Activated CD4-positive, alpha-beta T cell treated with anti-CD3 and anti-CD28 coated beads, Interleukin-2, amount 10 ng/mL, durations not matched to agents 7 days and 5 days (primary cell): ENCODE measurements at regions not wholly inside any gene's neighbourhood (a gene's known extent, or its start where the extent isn't known, plus 50 kb on each side); places are given as distances from the start of the nearest gene placed in this dataset.

Experiments
- CTCF ChIA-PET: fragments of 350-600 bp; sonication (Branson Sonifier 250); formaldehyde crosslinking; loops from one replicate; lab custom pipeline; 2021; ENCODE audit warnings: antibody characterized with exemption; lab: Charles Lee
- POLR2A ChIA-PET: fragments of 350-600 bp; sonication (Branson Sonifier 250); formaldehyde crosslinking; loops from one replicate; lab custom pipeline; 2021; ENCODE audit warnings: antibody characterized with exemption; lab: Charles Lee
- DNase-seq: peaks from one replicate; pipeline ENCODE4 v3.0.0-alpha.2; 2020
- H3K27ac Mint-ChIP-seq: one replicate; pipeline ENCODE4 v1.8.0; 2021; ENCODE audit warnings: mild to moderate bottlenecking, moderate library complexity, mixed read lengths
- H3K27me3 Mint-ChIP-seq: one replicate; pipeline ENCODE4 v1.8.0; 2021; ENCODE audit warnings: mixed read lengths
- H3K36me3 Mint-ChIP-seq: one replicate; pipeline ENCODE4 v1.8.0; 2021; ENCODE audit warnings: low read depth, mixed read lengths
- H3K4me1 Mint-ChIP-seq: one replicate; pipeline ENCODE4 v1.8.0; 2021; ENCODE audit warnings: mixed read lengths
- H3K4me3 Mint-ChIP-seq: one replicate; pipeline ENCODE4 v1.8.0; 2021; ENCODE audit warnings: mild to moderate bottlenecking, moderate library complexity, mixed read lengths
- H3K9me3 Mint-ChIP-seq: one replicate; pipeline ENCODE4 v1.8.0; 2021; ENCODE audit warnings: mixed read lengths

DNA sequence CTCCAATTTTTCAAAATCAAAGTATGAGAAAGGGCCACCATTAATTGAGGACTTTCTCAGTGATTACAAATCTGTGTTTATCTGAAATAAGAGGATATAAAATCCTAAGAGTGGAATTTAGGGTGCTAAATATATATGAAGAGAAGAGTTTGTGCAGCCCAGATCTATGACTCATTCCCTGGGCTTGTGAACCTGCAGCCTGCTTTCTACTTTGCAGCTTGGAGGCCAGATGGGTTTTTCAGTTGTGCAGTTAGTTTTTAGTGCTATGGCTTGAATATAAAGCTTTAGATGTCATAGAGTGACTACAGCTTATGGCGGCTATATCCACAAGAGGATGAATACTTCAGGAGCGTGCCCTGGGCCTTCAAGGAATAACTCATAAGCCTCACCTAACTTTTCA is 1391.1 kb downstream of the FSTL5 start:
- Mint-ChIP-seq H3K9me3 (peaks cover 2% of the 10 kb centered on the region), H3K4me3 (no peak overlapping the region), H3K27ac (no peak overlapping the region), H3K36me3 (no peaks in the 10 kb centered on the region), H3K27me3 (no peaks in the 10 kb centered on the region), H3K4me1 (no peaks in the 10 kb centered on the region)
- DNase-seq: no peak
- CTCF ChIA-PET: no interaction called here
- POLR2A ChIA-PET: no interaction called here

DNA sequence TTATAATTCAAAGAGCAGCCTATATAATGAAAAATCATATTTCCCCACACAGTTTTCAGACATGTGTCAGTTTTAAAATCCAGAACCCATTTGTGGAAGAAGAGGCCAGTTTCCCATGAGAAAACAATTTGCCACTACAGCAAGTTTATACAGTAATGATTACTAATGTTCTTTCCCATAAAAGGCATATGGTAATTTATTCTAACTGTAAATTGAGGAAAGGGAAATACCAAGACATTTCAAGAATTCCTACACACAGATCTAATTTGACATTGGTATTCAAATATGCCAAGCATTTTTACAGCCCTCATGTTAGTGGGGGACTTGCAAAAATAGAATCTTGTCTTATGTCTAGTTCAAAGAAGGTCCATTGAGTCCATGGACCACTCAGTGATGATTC is 1368.6 kb downstream of the FSTL5 start:
- H3K27ac Mint-ChIP-seq: no peak overlapping the region
- ChIA-PET POLR2A (no interaction called here), CTCF (no interaction called here)
- no peaks in the 10 kb centered on the region for H3K27me3 Mint-ChIP-seq
- peaks cover 17% of the 10 kb centered on the region for H3K9me3 Mint-ChIP-seq
- no peak for DNase-seq
- no peak overlapping the region for H3K4me3 Mint-ChIP-seq
- H3K36me3 Mint-ChIP-seq: no peaks in the 10 kb centered on the region
- no peaks in the 10 kb centered on the region for H3K4me1 Mint-ChIP-seq

DNA sequence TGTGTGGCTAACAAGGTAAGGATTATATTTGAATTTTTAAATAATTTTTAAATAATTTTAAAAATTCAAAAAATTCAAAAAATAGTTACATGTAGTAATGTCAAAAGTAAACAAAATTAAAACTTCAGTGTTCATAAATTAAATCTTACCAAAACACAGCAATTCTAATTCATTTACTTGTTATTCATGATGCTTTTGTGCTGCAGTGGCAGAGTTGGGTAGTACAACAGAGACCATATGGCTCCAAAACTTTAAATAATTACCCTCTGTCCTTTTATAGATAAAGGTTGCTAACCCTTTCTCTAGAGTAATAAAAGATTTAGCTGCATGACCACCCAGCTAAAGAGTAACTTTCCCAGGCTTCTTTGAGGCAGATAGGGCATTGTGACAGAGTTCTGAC is 1355.6 kb downstream of the FSTL5 start:
- no peak overlapping the region for H3K27ac Mint-ChIP-seq
- ChIA-PET CTCF (no interaction called here), POLR2A (no interaction called here)
- no peak overlapping the region for H3K4me3 Mint-ChIP-seq
- no peaks in the 10 kb centered on the region for H3K9me3 Mint-ChIP-seq
- DNase-seq: no peak
- H3K27me3 Mint-ChIP-seq: no peaks in the 10 kb centered on the region
- no peaks in the 10 kb centered on the region for H3K36me3 Mint-ChIP-seq
- no peaks in the 10 kb centered on the region for H3K4me1 Mint-ChIP-seq

DNA sequence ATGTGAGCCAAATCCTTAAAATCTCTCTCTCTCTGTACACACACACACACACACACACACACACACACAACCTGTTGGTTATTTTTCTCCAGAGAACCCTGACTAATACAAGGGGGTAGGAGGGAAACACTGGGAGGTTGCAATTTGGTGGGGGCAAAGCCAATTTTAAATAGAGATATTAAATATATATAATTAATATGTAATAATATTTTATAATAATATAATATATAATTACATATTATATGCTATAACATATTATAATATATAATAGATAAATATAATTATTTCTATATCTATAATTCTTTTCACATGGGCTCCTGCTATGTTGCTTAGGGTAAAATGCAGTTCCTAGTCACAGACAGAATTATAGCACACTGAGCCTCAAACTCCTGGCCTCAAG is 1354.2 kb downstream of the FSTL5 start:
- CTCF ChIA-PET: no interaction called here
- H3K4me1 Mint-ChIP-seq: no peaks in the 10 kb centered on the region
- no peak overlapping the region for H3K4me3 Mint-ChIP-seq
- H3K9me3 Mint-ChIP-seq: no peaks in the 10 kb centered on the region
- no peaks in the 10 kb centered on the region for H3K27me3 Mint-ChIP-seq
- no peaks in the 10 kb centered on the region for H3K36me3 Mint-ChIP-seq
- POLR2A ChIA-PET: no interaction called here
- no peak overlapping the region for H3K27ac Mint-ChIP-seq
- DNase-seq: no peak

DNA sequence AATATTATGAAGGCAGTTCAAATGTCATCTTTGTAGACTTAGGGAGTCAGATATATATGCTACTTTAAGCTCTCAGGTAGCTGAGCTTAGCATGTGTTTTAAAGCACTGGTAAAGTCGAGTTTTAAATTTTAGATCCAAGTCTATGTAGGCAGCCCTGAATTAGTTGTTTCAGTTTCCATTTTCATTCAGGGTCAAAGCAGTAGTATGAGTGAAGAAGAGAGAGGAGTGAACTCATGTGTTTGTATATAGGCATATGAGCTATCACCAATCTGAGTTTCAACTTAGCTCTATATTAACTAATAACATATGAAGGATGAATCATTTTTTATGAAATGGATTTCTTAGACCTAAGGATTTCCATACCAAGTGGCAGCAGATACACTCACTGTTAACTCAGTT is 1353.4 kb downstream of the FSTL5 start:
- ChIA-PET POLR2A (no interaction called here), CTCF (interaction anchor here (1.2 kb wide), 1 partner anchor 9 kb away, joined by 3 read pairs; no protein-coding TSS in a partner anchor)
- no peak for DNase-seq
- Mint-ChIP-seq H3K9me3 (no peaks in the 10 kb centered on the region), H3K36me3 (no peaks in the 10 kb centered on the region), H3K27me3 (no peaks in the 10 kb centered on the region), H3K4me3 (no peak overlapping the region), H3K27ac (no peak overlapping the region), H3K4me1 (no peaks in the 10 kb centered on the region)

DNA sequence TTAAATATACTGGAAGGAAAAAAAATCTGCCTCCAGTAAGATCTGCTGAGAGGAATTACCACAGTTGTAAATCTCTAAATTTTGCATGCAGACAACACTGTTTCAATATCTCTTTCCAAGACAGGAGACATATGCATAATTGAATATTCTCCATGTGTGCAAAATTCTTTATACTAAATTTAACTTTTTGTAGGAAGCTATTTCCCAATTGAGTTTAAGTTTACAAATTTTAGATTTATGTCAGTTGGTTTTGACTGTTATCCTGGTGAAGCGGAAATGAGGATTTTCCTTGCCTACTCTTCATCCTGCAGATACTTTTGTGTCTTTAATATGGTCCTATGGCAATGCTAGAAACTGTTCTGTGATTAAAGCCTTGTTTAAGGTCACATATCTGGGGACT is 1352.9 kb downstream of the FSTL5 start:
- no peak overlapping the region for H3K27ac Mint-ChIP-seq
- DNase-seq: no peak
- no peak overlapping the region for H3K4me3 Mint-ChIP-seq
- H3K36me3 Mint-ChIP-seq: no peaks in the 10 kb centered on the region
- no peaks in the 10 kb centered on the region for H3K27me3 Mint-ChIP-seq
- ChIA-PET CTCF (interaction anchor here (1.2 kb wide), 1 partner anchor 9 kb away, joined by 3 read pairs; no protein-coding TSS in a partner anchor), POLR2A (no interaction called here)
- no peaks in the 10 kb centered on the region for H3K9me3 Mint-ChIP-seq
- H3K4me1 Mint-ChIP-seq: no peaks in the 10 kb centered on the region

DNA sequence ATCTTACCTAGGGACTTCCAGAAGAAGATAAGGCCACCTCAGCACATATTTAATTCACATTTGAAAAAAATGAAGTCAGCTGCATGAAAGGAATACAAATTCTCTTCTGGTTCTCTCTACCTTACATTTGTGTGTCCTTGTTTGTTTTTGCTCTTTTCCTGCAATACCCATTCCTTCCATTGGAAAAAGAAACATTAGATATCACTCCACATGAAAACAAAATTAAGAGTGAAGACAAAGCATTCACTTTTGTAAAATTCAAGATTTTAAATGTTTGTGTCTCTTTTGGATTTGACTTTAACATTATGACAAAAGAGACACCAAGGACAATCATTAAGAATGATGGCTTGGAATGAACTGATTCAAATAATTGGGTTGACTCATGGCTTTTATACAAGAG is 1351.8 kb downstream of the FSTL5 start:
- no peak overlapping the region for H3K4me3 Mint-ChIP-seq
- H3K9me3 Mint-ChIP-seq: no peaks in the 10 kb centered on the region
- no peaks in the 10 kb centered on the region for H3K27me3 Mint-ChIP-seq
- no peak overlapping the region for H3K27ac Mint-ChIP-seq
- CTCF ChIA-PET: no interaction called here
- no peaks in the 10 kb centered on the region for H3K4me1 Mint-ChIP-seq
- no peak for DNase-seq
- no peaks in the 10 kb centered on the region for H3K36me3 Mint-ChIP-seq
- POLR2A ChIA-PET: no interaction called here

DNA sequence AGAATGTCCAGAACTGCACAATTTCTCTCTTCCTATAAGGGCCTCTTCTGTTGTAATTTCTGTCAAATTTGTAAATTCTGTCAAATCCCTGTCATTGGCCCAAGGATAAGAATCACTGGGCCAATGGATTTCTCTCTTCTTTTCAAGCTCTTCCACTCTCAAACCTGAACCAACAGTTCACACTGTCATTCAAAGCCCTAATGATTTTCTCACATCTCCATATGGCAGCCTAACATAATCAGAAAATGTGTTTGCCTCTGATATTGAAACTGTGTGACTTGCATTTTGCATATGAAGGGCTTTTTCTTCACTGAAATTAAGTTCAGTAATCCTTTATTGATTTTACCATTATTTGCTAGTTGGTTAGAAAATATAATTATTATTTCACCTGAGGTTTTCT is 1349.1 kb downstream of the FSTL5 start:
- H3K36me3 Mint-ChIP-seq: no peaks in the 10 kb centered on the region
- ChIA-PET CTCF (no interaction called here), POLR2A (no interaction called here)
- H3K9me3 Mint-ChIP-seq: peaks cover 4% of the 10 kb centered on the region
- H3K4me1 Mint-ChIP-seq: no peaks in the 10 kb centered on the region
- no peak for DNase-seq
- no peak overlapping the region for H3K4me3 Mint-ChIP-seq
- no peak overlapping the region for H3K27ac Mint-ChIP-seq
- H3K27me3 Mint-ChIP-seq: no peaks in the 10 kb centered on the region

DNA sequence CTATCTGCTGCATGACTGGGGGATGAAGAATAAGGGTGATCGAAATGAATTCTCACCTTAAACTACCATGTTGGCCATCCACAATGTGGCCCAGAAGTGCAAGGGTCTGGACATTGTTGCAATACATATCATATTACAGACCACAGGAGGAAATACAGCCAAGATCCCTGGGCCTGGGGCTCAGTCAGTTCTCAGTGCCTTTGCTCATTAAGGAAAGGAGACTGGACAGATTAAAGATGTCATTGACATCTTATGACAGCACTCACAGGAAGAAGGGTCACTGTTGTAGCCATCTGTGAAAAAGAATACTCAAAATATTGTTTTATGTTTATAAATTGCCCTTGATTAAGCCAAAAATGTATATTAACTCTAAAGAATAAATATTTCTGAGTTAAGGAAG is 1345.2 kb downstream of the FSTL5 start:
- no peak for DNase-seq
- H3K4me3 Mint-ChIP-seq: no peak overlapping the region
- no peaks in the 10 kb centered on the region for H3K27me3 Mint-ChIP-seq
- CTCF ChIA-PET: no interaction called here
- H3K36me3 Mint-ChIP-seq: no peaks in the 10 kb centered on the region
- peaks cover 4% of the 10 kb centered on the region for H3K9me3 Mint-ChIP-seq
- no peak overlapping the region for H3K27ac Mint-ChIP-seq
- no peaks in the 10 kb centered on the region for H3K4me1 Mint-ChIP-seq
- POLR2A ChIA-PET: no interaction called here

DNA sequence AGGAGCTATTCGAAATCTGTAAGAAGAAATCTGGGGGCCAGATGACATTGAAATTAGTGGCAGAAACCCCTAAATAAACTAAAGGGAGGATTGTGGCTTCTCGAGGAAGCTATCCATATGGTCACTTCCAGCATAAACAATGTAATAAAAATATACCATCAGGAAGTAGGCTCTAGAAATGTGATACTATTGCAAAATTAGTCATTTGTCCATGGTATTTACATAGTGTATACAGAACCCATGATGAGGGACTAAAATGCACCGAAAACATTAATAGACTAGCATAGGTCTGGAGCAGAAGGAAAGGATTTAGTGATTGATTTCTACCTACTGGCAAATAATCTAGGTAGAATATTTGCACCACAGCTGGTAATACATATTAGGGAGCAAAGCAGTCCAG is 1344.0 kb downstream of the FSTL5 start:
- H3K27ac Mint-ChIP-seq: no peak overlapping the region
- H3K36me3 Mint-ChIP-seq: no peaks in the 10 kb centered on the region
- DNase-seq: no peak
- H3K4me3 Mint-ChIP-seq: no peak overlapping the region
- POLR2A ChIA-PET: no interaction called here
- no peaks in the 10 kb centered on the region for H3K4me1 Mint-ChIP-seq
- CTCF ChIA-PET: interaction anchor here (0.9 kb wide), 1 partner anchor 9 kb away, joined by 3 read pairs; no protein-coding TSS in a partner anchor
- H3K27me3 Mint-ChIP-seq: no peaks in the 10 kb centered on the region
- H3K9me3 Mint-ChIP-seq: peaks cover 4% of the 10 kb centered on the region

DNA sequence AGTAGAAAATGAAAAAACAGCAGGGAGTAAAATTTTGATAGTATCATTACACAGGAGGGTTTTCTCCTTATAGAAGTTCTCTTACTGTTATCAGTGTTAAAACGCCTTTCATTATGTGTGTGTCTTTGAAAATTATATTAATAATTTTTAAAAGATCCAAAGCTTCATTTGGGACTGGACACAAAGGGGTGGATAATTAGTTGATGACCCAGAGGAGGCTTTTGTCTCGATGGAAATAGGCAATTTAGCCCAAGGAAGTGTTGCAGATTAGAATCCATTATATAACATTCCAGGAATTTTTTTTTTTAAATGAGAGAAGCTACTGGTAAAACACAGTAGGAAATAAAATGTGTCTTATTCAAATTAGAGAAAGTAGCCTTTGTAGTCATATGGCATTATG is 1339.3 kb downstream of the FSTL5 start:
- Mint-ChIP-seq H3K9me3 (no peaks in the 10 kb centered on the region), H3K27me3 (no peaks in the 10 kb centered on the region), H3K4me1 (no peaks in the 10 kb centered on the region), H3K4me3 (no peak overlapping the region), H3K36me3 (no peaks in the 10 kb centered on the region), H3K27ac (no peak overlapping the region)
- no peak for DNase-seq
- POLR2A ChIA-PET: no interaction called here
- CTCF ChIA-PET: no interaction called here

DNA sequence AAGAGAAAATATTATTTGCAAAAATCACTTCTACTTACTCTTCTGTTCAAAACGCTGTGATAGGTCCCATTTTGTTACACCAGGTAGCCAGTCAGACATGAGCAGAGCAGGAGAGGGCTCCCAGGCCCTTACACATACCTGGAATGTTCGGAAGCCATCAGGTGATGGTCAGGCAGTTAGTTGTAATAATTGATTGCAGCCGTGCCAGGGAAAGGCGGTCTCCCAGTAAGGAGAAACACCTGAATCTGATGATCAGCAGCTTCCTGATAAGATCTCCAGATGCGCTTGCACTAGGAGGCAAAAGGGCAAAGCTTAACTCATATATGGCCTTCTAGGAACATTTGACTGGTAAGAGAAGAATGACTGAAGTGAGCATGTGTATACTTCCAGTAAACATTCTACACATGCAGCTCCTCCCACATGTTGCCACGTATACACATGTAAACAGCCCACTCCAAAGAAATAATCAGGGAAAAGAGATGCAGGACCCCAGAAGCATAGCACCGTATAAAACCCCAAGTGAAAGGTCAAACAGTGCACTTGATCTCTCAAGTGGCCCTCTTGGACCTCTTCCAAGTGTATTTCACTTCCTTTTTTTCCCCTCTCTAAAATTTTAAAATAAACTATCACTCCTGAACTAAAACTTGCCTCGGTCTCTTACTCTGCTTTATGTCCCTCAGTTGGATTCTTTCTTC is 1338.0 kb downstream of the FSTL5 start:
- no peaks in the 10 kb centered on the region for H3K4me1 Mint-ChIP-seq
- ChIA-PET CTCF (no interaction called here), POLR2A (no interaction called here)
- no peak overlapping the region for H3K4me3 Mint-ChIP-seq
- no peak for DNase-seq
- H3K27me3 Mint-ChIP-seq: no peaks in the 10 kb centered on the region
- no peak overlapping the region for H3K27ac Mint-ChIP-seq
- H3K36me3 Mint-ChIP-seq: no peaks in the 10 kb centered on the region
- no peaks in the 10 kb centered on the region for H3K9me3 Mint-ChIP-seq

DNA sequence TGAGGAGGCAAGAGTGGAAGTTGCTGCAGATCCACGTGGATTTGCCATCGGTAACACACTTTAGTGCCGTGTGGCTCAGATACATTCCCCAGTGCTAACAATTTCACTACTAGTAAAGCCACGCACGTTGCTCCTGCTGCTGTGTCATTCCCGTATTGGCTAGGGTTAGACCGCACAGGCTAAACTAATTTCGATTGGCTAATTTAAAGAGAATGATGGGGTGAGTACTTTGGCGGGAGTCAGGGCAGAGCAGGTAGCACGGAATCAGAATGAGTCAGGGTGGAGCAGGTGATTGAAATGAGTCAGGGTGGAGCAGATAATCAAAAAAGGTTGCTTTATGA is 1337.5 kb downstream of the FSTL5 start:
- H3K4me1 Mint-ChIP-seq: no peaks in the 10 kb centered on the region
- H3K9me3 Mint-ChIP-seq: no peaks in the 10 kb centered on the region
- DNase-seq: no peak
- H3K36me3 Mint-ChIP-seq: no peaks in the 10 kb centered on the region
- no peak overlapping the region for H3K27ac Mint-ChIP-seq
- H3K27me3 Mint-ChIP-seq: no peaks in the 10 kb centered on the region
- H3K4me3 Mint-ChIP-seq: no peak overlapping the region
- ChIA-PET POLR2A (no interaction called here), CTCF (no interaction called here)

DNA sequence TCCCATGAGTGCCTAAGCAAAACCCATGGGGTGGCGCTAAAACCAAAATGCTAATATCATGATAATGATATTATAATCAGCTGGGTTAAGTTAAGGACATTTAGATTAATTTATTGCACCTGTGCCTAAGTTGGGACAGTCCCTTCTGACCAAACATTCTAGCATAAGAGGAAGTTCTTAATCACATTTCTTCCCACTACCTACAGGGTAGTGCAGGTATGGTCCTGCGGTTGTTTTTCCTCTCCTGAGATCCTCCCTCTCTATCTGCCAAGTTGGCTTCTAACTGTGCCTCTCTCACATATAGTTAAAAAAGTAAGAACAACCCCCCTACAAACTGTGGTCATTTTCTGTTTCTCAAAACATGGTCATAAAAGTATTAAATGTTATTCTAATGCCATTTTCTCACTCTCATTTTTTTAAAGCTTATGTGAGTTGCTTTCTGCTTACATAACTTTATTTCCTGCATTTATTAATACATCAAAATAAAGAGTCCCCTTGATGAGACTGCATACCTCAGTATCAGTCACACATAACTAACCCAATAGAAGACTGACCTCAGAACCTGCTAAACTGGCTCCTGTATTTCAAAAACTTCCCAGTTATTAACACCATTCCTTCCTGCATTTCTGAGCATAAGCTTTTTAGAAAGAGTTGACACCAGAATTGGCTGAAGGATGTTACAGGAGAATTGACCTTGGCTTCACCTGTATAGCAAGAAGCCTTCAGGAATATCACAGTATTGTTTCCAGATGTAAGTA is 1332.5 kb downstream of the FSTL5 start:
- H3K36me3 Mint-ChIP-seq: no peaks in the 10 kb centered on the region
- H3K27me3 Mint-ChIP-seq: no peaks in the 10 kb centered on the region
- CTCF ChIA-PET: no interaction called here
- no peaks in the 10 kb centered on the region for H3K4me1 Mint-ChIP-seq
- POLR2A ChIA-PET: no interaction called here
- no peaks in the 10 kb centered on the region for H3K9me3 Mint-ChIP-seq
- H3K27ac Mint-ChIP-seq: no peak overlapping the region
- DNase-seq: no peak
- no peak overlapping the region for H3K4me3 Mint-ChIP-seq
